Trophoblast cell (in vitro differentiated cells and primary cell): ENCODE measurements at regions not wholly inside any gene's neighbourhood (a gene's known extent, or its start where the extent isn't known, plus 50 kb on each side); places are given as distances from the start of the nearest gene placed in this dataset.

Experiments used
- DNase-seq, 2 donors: peaks; one replicate each; pipeline ENCODE4 v3.0.0-alpha.2; 2016
- H2AFZ ChIP-seq: 2 replicates; pipeline ENCODE4 v1.6.1; 2013; ENCODE audit warnings: low read length, moderate library complexity, mild to moderate bottlenecking; ENCODE audit not compliant: insufficient read depth, poor library complexity
- H2AK5ac ChIP-seq: 2 replicates; pipeline ENCODE4 v1.6.1; 2013; ENCODE audit warnings: mild to moderate bottlenecking, low read length
- H2BK120ac ChIP-seq: 2 replicates; pipeline ENCODE4 v1.6.1; 2013; ENCODE audit warnings: low read length, mild to moderate bottlenecking, moderate library complexity; ENCODE audit not compliant: insufficient read depth, poor library complexity
- H2BK12ac ChIP-seq: 2 replicates; pipeline ENCODE4 v1.6.1; 2013; ENCODE audit warnings: mild to moderate bottlenecking, low read length, moderate library complexity
- H2BK5ac ChIP-seq: 2 replicates; pipeline ENCODE4 v1.6.1; 2013; ENCODE audit warnings: low read length, low read depth, moderate library complexity, mild to moderate bottlenecking; ENCODE audit not compliant: poor library complexity
- H3K14ac ChIP-seq: 2 replicates; pipeline ENCODE4 v1.6.1; 2013; ENCODE audit warnings: mild to moderate bottlenecking, low read length
- H3K18ac ChIP-seq: 2 replicates; pipeline ENCODE4 v1.6.1; 2013; ENCODE audit warnings: mild to moderate bottlenecking, low read length
- H3K23ac ChIP-seq: 2 replicates; pipeline ENCODE4 v1.6.1; 2013; ENCODE audit warnings: low read length
- H3K27ac ChIP-seq: 2 replicates; pipeline ENCODE4 v1.5.1; 2013; ENCODE audit warnings: low read depth, mild to moderate bottlenecking, inconsistent platforms, low read length, moderate library complexity
- H3K27me3 ChIP-seq: 2 replicates; pipeline ENCODE4 v1.6.1; 2013; ENCODE audit warnings: inconsistent platforms, mild to moderate bottlenecking, low read length, moderate library complexity; ENCODE audit not compliant: insufficient read depth
- H3K36me3 ChIP-seq, 2 experiments: 1 replicate in 1 of 2; 2 replicates in 1 of 2; pipeline ENCODE4 v1.6.1; 2013; ENCODE audit warnings: low read length in 2 of 2, mild to moderate bottlenecking in 2 of 2, moderate library complexity in 1 of 2; ENCODE audit not compliant: insufficient read depth in 2 of 2, control insufficient read depth in 1 of 2
- H3K4ac ChIP-seq: 2 replicates; pipeline ENCODE4 v1.6.1; 2013; ENCODE audit warnings: low read depth, mild to moderate bottlenecking, low read length, moderate library complexity
- H3K4me1 ChIP-seq, 2 experiments: 1 replicate in 1 of 2; 2 replicates in 1 of 2; pipeline ENCODE4 v1.6.1; 2013; ENCODE audit warnings: low read length in 2 of 2, mild to moderate bottlenecking in 2 of 2, moderate library complexity in 1 of 2; ENCODE audit not compliant: insufficient read depth in 2 of 2, control insufficient read depth in 1 of 2
- H3K4me2 ChIP-seq: 2 replicates; pipeline ENCODE4 v1.6.1; 2013; ENCODE audit warnings: inconsistent platforms, mild to moderate bottlenecking, low read length, moderate library complexity
- H3K4me3 ChIP-seq: 2 replicates; pipeline ENCODE4 v1.5.1; 2013; ENCODE audit warnings: mild to moderate bottlenecking, low read depth, low read length, inconsistent platforms
- H3K79me1 ChIP-seq: one replicate; pipeline ENCODE4 v1.6.1; 2013; ENCODE audit warnings: low read length
- H3K79me2 ChIP-seq: 2 replicates; pipeline ENCODE4 v1.6.1; 2013; ENCODE audit warnings: low read length, mild to moderate bottlenecking; ENCODE audit not compliant: control insufficient read depth, insufficient read depth, poor library complexity
- H3K9ac ChIP-seq: 2 replicates; pipeline ENCODE4 v1.6.1; 2013; ENCODE audit warnings: mild to moderate bottlenecking, low read length
- H3K9me3 ChIP-seq: 2 replicates; pipeline ENCODE4 v1.6.1; 2013; ENCODE audit warnings: low read depth, mild to moderate bottlenecking, control low read depth, inconsistent platforms, low read length; ENCODE audit not compliant: insufficient read depth
- H4K12ac ChIP-seq: 2 replicates; pipeline ENCODE4 v1.6.1; 2013; ENCODE audit warnings: low read depth, mild to moderate bottlenecking, low read length, moderate library complexity
- H4K8ac ChIP-seq: 2 replicates; pipeline ENCODE4 v1.6.1; 2013; ENCODE audit warnings: low read depth, mild to moderate bottlenecking, low read length, moderate library complexity
- H4K91ac ChIP-seq: one replicate; pipeline ENCODE4 v1.6.1; 2013; ENCODE audit warnings: low read depth, mild to moderate bottlenecking, low read length, moderate library complexity
- WGBS: extraction: QIAGEN DNeasy Blood & Tissue Kit; methylation state at CpG from one replicate; pipeline ENCODE4 v1.1.7; 2013; ENCODE audit warnings: missing lambda C conversion rate; ENCODE audit not compliant: insufficient read length, insufficient coverage; ENCODE audit errors: extremely low coverage; 5-methylcytosine and 5-hydroxymethylcytosine counted together

DNA sequence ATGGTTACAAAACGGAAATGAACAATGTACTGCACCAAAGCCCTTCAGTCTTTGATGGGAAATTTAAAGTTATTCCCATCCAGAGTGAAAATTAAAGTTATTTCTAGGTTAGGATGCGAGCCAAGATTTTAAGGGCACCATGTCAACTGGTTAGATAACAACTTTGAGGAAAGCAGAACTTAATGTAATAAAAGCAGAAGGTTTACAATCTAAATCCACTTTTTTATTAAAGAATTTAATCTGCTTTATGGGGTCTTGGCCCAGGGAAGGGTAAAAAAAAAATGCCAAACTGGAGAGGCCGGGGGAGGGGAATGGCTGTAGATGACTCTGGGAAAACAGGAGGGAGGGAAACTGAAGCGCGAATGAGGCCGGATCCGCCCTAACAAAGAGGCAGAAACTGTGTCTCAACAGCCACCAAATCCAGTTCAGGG, 108.2 kb upstream of the ATF7IP start:
- Histone ChIP-seq H3K4me2 (no peak overlapping the region), H3K36me3 (peaks cover 0 to 2% of the 10 kb centered on the region in 2 experiments), H3K14ac (no peak overlapping the region), H2BK5ac (peak overlapping the region; percentile 58), H3K23ac (no peak overlapping the region), H4K12ac (no peak overlapping the region), H3K4ac (no peak overlapping the region), H3K27ac (peak overlapping the region; percentile 97), H3K18ac (no peak overlapping the region), H3K4me3 (no peak overlapping the region), H3K9me3 (peaks cover 4% of the 10 kb centered on the region), H3K9ac (no peak overlapping the region), H3K4me1 (peaks cover 13 to 17% of the 10 kb centered on the region in 2 experiments), H2AK5ac (no peak overlapping the region), H2BK120ac (no peak overlapping the region), H3K79me1 (peaks cover 28% of the 10 kb centered on the region), H2AFZ (no peak overlapping the region), H2BK12ac (no peak overlapping the region), H3K27me3 (no peaks in the 10 kb centered on the region), H4K8ac (no peak overlapping the region), H3K79me2 (peaks cover 6% of the 10 kb centered on the region), H4K91ac (peak overlapping the region; percentile 76)
- no peak for DNase-seq
- WGBS, result no CpG with 5 or more reads among the region's 7 CpGs

DNA sequence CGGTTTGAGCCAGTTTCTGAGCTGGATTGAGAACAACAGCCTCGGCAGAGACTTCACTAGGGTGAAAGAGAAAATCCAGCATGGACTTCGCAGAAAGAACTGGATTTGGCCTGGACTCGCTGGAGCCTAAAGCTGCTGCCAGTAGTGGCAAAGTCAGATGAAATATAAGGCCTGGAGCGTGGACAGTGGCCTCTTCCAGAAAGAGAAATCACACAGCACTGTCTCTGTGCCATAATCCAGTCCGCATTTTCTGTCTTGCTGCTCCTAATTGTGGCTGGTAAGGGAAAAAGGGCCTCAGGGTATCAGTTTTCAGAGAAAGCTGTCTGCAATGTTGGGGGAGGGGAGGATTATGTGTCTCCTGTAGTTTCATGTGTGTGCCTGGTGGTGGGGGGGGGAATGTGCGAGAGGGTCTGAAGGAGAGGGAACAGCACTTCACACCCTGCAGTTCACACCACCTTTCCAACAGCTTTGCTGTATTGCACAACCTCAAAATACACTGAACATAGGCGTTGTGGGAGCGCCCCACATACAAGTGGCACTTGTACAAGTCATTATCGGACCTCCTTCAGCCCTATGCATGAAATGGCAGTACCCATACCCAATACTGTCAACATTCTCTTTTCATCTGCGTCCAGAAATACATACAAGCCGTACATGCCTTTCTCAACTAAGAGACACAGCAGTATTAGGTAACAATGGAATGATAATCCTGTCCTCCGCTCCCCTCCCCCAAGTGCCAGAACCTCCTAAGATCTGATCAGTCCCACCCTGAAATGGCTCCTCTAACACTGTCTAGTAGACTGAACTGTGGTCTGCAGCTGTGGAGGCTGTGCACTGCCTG, 107.5 kb upstream of the ATF7IP start:
- DNase-seq, result peak; percentile 99 to 100
- no peak overlapping the region for H3K4me3 ChIP-seq
- H2BK5ac ChIP-seq, result peak overlapping the region; percentile 95

DNA sequence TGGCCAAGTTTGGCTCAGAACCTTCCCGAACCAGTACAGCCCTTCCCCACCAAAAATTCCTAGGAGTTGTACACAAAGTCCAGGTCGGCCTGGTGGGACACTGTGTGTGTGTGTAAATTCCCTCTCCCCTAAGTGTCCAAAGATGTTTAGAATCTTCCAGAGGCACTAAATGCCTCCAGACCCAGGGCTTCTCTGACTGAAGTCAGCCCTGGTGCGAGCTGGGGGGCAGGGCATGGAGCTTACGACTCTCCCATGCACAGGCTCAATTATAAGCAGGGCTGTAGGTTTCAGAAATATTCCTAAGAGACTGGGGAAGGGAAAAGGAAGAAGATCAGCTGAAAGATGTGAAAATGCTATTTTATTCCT, 106.9 kb upstream of the ATF7IP start:
- Histone ChIP-seq H4K12ac (peak overlapping the region; percentile 70), H3K36me3 (peaks cover 0 to 5% of the 10 kb centered on the region in 2 experiments), H3K4me1 (peaks cover 13 to 17% of the 10 kb centered on the region in 2 experiments), H2AFZ (peak overlapping the region; percentile 24), H3K27ac (peak overlapping the region; percentile 97), H2AK5ac (peak overlapping the region; percentile 73), H3K79me2 (peaks cover 6% of the 10 kb centered on the region), H3K27me3 (no peaks in the 10 kb centered on the region), H3K4ac (peak overlapping the region; percentile 83), H4K8ac (peak overlapping the region; percentile 81), H3K9me3 (peaks cover 6% of the 10 kb centered on the region), H2BK12ac (peak overlapping the region; percentile 99), H2BK5ac (peak overlapping the region; percentile 95), H3K4me3 (no peak overlapping the region), H2BK120ac (peak overlapping the region; percentile 98), H3K18ac (peak overlapping the region; percentile 95), H3K23ac (no peak overlapping the region), H3K79me1 (peaks cover 28% of the 10 kb centered on the region), H3K9ac (no peak overlapping the region), H3K4me2 (peak overlapping the region; percentile 9), H4K91ac (peak overlapping the region; percentile 93), H3K14ac (peak overlapping the region; percentile 76)
- WGBS, result no CpG with 5 or more reads among the region's 4 CpGs
- DNase-seq, result no peak

More for the DNA sequence above, 107.5 kb upstream of the ATF7IP start:
- H3K27ac ChIP-seq, result peak overlapping the region; percentile 97
- peaks cover 0 to 2% of the 10 kb centered on the region in 2 experiments for H3K36me3 ChIP-seq
- no CpG with 5 or more reads among the region's 13 CpGs for WGBS
- no peaks in the 10 kb centered on the region for H3K27me3 ChIP-seq
- H2AFZ ChIP-seq, result peak overlapping the region; percentile 24
- peak overlapping the region; percentile 70 for H4K12ac ChIP-seq
- peak overlapping the region; percentile 98 for H2BK120ac ChIP-seq
- peak overlapping the region; percentile 9 for H3K4me2 ChIP-seq
- H3K79me2 ChIP-seq, result peaks cover 6% of the 10 kb centered on the region
- H3K9me3 ChIP-seq, result peaks cover 4% of the 10 kb centered on the region
- H3K4ac ChIP-seq, result peak overlapping the region; percentile 83
- peaks cover 13 to 17% of the 10 kb centered on the region in 2 experiments for H3K4me1 ChIP-seq
- peak overlapping the region; percentile 73 for H2AK5ac ChIP-seq
- peak overlapping the region; percentile 99 for H2BK12ac ChIP-seq
- peak overlapping the region; percentile 93 for H4K91ac ChIP-seq
- peak overlapping the region; percentile 76 for H3K14ac ChIP-seq
- H3K79me1 ChIP-seq, result peaks cover 28% of the 10 kb centered on the region
- peak overlapping the region; percentile 95 for H3K18ac ChIP-seq
- H3K23ac ChIP-seq, result no peak overlapping the region
- peak overlapping the region; percentile 81 for H4K8ac ChIP-seq
- no peak overlapping the region for H3K9ac ChIP-seq

DNA sequence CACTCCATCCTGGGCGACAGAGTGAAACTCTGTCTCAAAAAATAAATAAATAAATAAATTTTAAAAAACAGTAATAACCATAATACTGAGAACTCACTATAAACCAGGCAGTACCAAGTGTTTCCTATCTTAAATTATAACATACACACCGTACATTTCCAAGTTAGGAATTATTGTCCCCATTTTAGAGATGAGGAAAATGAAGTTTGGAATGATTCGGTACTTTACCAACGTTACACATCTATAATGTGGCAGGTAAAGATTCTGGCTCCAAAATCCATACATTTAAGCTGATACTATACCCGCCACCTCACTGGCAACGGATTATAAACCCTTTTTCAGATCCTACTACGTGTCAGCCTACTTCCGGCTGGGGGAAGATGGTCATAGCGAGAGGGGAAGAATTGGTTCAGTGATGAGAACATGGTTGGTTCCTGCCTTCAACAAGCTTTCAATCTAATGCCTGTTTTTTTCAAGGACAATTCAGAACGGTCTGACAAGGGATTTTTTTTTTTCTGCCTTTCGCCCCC, 105.9 kb upstream of the ATF7IP start:
- Histone ChIP-seq H3K79me2 (peaks cover 6% of the 10 kb centered on the region), H4K8ac (peak overlapping the region; percentile 78), H3K4me3 (no peak overlapping the region), H3K79me1 (peaks cover 31% of the 10 kb centered on the region), H3K9ac (no peak overlapping the region), H3K4me2 (no peak overlapping the region), H2AFZ (no peak overlapping the region), H4K91ac (peak overlapping the region; percentile 95), H3K9me3 (peaks cover 6% of the 10 kb centered on the region), H3K23ac (no peak overlapping the region), H2BK120ac (peak overlapping the region; percentile 91), H3K4ac (peak overlapping the region; percentile 56), H2BK12ac (peak overlapping the region; percentile 96), H4K12ac (peak overlapping the region; percentile 22), H3K18ac (peak overlapping the region; percentile 80), H3K14ac (peak overlapping the region; percentile 76), H2BK5ac (peak overlapping the region; percentile 63), H3K36me3 (peaks cover 0 to 5% of the 10 kb centered on the region in 2 experiments), H3K27ac (peak overlapping the region; percentile 69), H2AK5ac (peak overlapping the region; percentile 94), H3K4me1 (peaks cover 13 to 17% of the 10 kb centered on the region in 2 experiments), H3K27me3 (no peaks in the 10 kb centered on the region)
- no CpG with 5 or more reads among the region's 11 CpGs for WGBS
- no peak for DNase-seq
